Bronchial epithelial cell (primary cell): ENCODE measurements at regions not wholly inside any gene's neighbourhood (a gene's known extent, or its start where the extent isn't known, plus 50 kb on each side); places are given as distances from the start of the nearest gene placed in this dataset.
"Not testable (repeated sequence)": the region's sequence is repeated elsewhere in the genome, so short reads cannot be mapped to it uniquely, and the experiment has no call there.

Source experiments
- DNase-seq: peaks from one replicate; pipeline ENCODE4 v3.0.0-alpha.2; 2010; ENCODE audit warnings: low read depth
- FAIRE-seq: peaks from 2 replicates; lab custom pipeline; 2011; peaks lifted over from hg19 to GRCh38; lab: Jason Lieb, UNC
- H3K27me3 ChIP-seq: 2 replicates; pipeline ENCODE4 v1.5.1; 2011; ENCODE audit warnings: low read length; ENCODE audit not compliant: control insufficient read depth, insufficient read depth
- H3K36me3 ChIP-seq: 2 replicates; pipeline ENCODE4 v1.5.1; 2011; ENCODE audit warnings: low read length; ENCODE audit not compliant: control insufficient read depth, insufficient read depth
- H3K4me3 ChIP-seq: 2 replicates; pipeline ENCODE4 v1.5.1; 2011; ENCODE audit warnings: mild to moderate bottlenecking, low read depth, low read length, control low read depth
- CTCF ChIP-seq: IDR thresholded peaks from 2 replicates; pipeline ENCODE4 v1.5.1; 2011; ENCODE audit warnings: mild to moderate bottlenecking, moderate library complexity, low read length, control low read depth, inconsistent platforms; ENCODE audit not compliant: insufficient read depth, severe bottlenecking

- no peak for TF ChIP-seq CTCF
- H3K36me3 ChIP-seq, result no peaks in the 10 kb centered on the region
- DNase-seq (no peak), FAIRE-seq (no peak)
- no peak overlapping the region for H3K4me3 ChIP-seq
- no peaks in the 10 kb centered on the region for H3K27me3 ChIP-seq
These were observed 182.2 kb upstream of the TEX13C start for GRCh38 chrX:125137521-125137920.

DNA sequence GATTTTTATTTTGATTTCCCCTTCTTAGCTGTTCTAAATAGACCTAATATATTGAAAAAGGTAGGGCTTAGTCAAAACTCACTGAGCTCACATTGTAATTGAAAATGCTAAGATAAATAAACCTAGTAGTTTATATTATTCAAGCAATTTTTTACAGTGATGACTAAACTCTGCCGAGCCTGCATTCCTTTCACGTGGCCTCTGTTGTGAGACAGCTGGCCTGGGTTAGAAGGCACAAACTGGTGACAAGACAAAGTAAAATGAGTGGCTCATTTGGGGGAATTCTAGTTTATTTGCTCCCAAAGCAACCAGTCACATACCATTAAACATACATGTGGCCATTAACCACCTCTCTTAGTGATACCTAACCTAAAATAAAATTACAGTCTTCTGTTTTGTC is 169.4 kb upstream of the TEX13C start:
- Histone ChIP-seq H3K4me3 (no peak overlapping the region), H3K36me3 (no peaks in the 10 kb centered on the region), H3K27me3 (no peaks in the 10 kb centered on the region)
- DNase-seq, result no peak
- no peak for FAIRE-seq
- TF ChIP-seq CTCF, result no peak

GRCh38 chrX:125151146-125151545 is 168.5 kb upstream of the TEX13C start:
- DNase-seq (no peak), FAIRE-seq (no peak)
- no peaks in the 10 kb centered on the region for H3K27me3 ChIP-seq
- no peak overlapping the region for H3K4me3 ChIP-seq
- H3K36me3 ChIP-seq, result no peaks in the 10 kb centered on the region
- no peak for TF ChIP-seq CTCF

DNA sequence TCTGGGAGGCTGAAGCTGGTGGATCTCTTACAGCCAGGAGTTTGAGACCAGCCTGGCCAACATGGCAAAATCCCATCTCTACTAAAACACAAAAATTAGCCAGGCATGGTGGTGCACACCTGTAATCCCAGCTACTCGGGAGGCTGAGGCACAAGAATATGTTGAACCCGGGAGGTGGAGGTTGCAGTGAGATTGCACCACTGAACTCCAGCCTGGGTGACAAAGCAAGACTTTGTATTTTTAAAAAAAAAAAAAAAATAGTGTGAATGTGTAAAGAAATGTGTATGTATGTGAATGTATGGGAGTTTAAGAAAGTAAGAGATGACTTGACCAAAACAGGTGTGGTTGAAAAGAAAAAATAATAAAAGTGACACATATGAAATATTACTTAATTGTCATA is 167.7 kb upstream of the TEX13C start:
- H3K4me3 ChIP-seq, result no peak overlapping the region
- DNase-seq, result no peak
- no peaks in the 10 kb centered on the region for H3K27me3 ChIP-seq
- no peaks in the 10 kb centered on the region for H3K36me3 ChIP-seq
- no peak for FAIRE-seq
- TF ChIP-seq CTCF, result no peak

DNA sequence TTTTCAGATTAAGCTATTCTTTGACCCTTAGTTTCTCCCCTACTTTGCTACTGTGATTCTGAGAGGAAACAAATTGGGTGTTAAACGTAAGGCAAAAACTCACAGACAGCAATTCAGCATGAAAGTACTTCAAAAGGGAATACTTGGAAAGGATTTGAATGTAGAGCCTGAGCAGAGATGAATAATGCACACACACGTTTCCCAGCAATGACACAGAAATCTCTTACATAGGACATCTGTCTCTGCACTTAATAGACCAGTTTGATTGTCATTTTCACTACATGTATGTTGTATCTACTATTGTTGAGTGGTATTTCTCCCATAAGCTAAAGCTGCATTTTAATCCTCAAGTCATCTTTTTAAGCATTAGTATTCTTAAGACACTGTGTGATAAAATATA is 166.1 kb upstream of the TEX13C start:
- no peak for DNase-seq
- Histone ChIP-seq H3K36me3 (no peaks in the 10 kb centered on the region), H3K4me3 (no peak overlapping the region), H3K27me3 (no peaks in the 10 kb centered on the region)
- no peak for FAIRE-seq
- TF ChIP-seq CTCF, result no peak

DNA sequence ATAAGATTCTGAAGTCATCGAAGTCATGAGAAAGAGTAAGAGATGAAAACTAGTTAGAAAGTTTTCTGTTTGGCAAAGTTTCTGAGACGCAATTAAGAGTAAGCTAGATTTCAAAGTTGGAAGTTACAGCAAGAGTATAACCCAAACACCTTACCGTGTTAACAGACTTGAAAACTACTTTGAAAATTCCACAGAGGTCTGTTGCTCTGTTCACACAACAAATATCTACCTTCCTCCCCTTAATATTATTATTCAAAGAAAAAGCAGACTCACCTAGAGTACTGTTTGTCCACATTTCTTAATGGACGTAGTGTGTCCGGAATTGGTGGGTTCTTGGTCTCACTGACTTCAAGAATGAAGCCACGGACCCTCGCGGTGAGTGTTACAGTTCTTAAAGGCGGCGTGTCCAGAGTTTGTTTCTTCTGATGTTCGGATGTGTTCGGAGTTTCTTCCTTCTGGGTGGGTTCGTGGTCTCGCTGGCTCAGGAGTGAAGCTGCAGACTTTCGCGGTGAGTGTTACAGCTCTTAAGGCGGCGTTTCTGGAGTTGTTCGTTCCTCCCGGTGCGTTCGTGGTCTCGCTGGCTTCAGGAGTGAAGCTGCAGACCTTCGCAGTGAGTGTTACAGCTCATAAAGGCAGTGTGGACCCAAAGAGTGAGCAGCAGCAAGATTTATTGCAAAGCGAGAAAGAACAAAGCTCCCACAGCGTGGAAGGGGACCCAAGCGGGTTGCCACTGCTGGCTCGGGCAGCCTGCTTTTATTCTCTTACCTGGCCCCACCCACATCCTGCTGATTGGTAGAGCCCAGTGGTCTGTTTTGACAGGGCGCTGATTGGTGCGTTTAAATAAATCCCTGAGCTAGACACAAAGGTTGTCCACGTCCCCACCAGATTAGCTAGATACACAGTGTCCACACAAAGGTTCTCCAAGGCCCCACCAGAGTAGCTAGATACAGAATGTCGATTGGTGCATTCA is 165.1 kb upstream of the TEX13C start:
- H3K4me3 ChIP-seq, DNase-seq, H3K27me3 ChIP-seq, H3K36me3 ChIP-seq, FAIRE-seq: not testable (repeated sequence)

- not testable (repeated sequence) for H3K4me3 ChIP-seq, H3K27me3 ChIP-seq, FAIRE-seq, H3K36me3 ChIP-seq, DNase-seq
These were observed 164.2 kb upstream of the TEX13C start for GRCh38 chrX:125155296-125156033.
